GM19035 (cell line): ENCODE measurements at regions not wholly inside any gene's neighbourhood (a gene's known extent, or its start where the extent isn't known, plus 50 kb on each side); places are given as distances from the start of the nearest gene placed in this dataset.

Experiments
- ATAC-seq: cut with Tn5 transposase; IDR thresholded peaks from one replicate; pipeline ENCODE4 v1.9.1; 2021; ENCODE audit not compliant: unreplicated experiment

DNA sequence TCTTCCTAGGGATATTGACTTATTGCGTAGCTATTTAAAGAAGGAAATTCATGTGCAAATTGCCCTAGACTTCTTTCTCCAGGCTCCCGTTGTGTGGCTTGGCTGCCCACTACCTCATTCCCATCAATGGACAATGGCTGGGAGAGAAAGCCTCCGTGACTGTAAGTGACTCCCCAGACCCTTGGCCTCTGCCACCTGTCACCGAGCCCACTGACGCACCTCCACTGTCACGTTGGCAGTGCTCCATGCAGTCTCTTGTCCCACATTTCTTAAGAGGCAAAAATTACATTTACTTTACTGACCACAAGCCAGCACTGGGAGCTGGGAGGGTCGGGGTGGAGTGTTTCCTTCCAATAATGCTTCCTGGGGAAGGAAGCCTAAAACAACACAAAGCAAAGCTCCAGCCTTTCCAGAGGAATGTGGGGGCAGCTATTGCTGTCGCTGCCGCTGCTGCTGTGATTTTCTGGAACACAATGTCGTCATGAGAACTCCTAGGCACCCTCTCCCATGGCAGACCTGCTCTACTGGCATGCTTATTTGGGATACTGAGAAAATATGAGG, 89.7 kb upstream of the STEAP1B start:
- no peak for ATAC-seq

DNA sequence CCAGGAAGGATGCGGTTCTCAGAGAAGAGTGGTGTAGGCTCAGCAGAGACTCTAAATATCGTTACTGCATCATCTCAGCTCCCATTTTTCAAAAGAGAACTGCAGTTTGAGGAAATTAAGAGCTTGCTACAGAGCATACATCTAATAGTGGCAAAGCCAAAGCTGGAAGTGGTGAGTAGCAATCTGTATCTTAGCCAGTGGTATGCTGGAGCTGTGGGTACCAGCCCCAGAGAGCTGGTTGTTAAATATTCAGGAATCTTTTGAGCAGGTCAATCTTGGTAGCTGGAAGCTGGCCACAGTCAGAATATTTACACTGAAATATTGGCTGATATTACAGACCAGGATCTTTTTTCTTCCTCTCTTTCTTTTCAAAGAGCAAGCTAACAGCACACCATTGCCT, 88.4 kb upstream of the STEAP1B start:
- ATAC-seq, result no peak

DNA sequence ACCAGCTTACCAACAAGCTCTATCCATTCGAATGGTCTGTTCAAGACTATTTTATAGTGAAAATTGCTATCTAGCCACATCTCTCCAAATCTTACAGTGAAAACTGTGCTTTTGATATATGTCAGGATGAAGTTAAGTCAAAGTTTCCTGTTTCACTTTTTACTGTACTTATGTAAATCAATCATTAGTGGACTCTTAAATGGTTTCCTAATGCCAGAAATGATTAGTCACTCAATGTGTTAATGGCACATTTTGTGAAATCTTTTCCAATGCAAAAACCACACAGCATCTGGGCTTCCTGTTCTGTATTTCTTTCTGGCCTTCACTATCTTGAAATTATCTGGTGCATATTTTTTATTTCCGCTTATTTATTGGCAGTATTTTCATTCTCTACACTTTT, 87.3 kb upstream of the STEAP1B start:
- ATAC-seq, result no peak

DNA sequence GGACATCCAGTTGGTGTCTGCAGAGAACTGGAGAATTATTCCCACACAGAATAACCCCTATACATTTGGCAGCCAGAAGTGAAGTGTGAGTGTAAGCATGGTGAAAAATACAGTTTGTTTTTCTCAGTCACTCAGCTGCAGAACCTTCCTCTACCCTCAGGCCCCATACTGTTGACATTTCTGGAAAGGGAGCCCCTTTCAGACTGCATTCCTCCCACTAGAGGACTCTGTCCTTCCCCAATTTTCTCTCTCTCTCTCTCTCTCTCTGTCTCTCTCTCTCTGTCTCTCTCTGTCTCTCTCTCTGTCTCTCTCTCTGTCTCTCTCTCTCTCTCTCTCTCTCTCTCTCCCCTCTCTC, 86.8 kb upstream of the STEAP1B start:
- no peak for ATAC-seq

DNA sequence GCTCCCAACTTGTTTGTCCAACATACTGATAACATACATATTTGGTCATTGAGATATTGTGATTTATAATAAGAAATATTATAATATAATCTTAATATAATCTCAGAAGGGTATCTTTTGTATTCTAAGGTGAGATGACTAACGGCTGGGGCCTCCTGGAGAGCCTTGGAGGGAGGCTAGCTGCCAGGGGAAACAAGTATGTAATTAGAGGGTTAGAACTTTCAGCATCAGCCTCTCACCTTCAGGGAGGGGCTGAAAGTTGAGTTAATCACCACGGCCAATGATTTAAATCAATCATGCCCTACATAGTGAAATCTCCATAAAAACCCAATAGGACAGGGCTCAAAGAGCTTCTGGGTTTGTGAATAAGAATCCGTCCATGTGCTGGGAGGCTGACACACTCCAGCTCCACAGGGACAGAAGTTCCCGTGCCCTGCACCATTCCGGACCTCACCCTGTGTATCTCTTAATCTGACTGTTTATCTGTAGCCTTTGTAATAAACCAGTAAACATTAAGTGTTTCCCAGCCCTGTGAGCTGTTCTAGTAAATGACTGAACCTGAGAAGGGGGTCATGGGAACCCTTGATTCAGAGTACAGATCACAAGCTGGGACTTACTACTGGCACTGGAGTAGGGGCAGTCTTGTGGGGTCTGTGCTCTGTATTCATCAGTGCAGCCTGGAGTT, 86.3 kb upstream of the STEAP1B start:
- ATAC-seq, result no peak

DNA sequence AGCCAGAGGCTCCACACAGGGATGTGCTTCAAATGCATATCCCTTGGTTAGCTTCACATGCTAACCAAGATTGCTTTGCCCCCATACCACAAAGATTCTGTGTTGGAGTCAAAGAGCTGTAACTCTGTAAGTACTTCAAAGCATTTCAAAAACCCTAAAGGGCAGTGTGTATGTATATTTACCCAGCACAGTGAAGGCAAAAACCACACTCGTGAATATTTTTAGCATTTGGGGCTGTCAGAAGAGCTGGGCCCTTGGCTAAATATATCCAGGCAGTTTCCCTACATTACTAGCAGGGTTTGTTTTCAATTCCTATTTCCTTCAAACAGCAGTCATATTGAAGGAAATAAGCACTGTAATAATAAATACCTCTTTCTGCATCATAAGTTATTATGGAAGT, 84.2 kb upstream of the STEAP1B start:
- peak; percentile 58 for ATAC-seq

DNA sequence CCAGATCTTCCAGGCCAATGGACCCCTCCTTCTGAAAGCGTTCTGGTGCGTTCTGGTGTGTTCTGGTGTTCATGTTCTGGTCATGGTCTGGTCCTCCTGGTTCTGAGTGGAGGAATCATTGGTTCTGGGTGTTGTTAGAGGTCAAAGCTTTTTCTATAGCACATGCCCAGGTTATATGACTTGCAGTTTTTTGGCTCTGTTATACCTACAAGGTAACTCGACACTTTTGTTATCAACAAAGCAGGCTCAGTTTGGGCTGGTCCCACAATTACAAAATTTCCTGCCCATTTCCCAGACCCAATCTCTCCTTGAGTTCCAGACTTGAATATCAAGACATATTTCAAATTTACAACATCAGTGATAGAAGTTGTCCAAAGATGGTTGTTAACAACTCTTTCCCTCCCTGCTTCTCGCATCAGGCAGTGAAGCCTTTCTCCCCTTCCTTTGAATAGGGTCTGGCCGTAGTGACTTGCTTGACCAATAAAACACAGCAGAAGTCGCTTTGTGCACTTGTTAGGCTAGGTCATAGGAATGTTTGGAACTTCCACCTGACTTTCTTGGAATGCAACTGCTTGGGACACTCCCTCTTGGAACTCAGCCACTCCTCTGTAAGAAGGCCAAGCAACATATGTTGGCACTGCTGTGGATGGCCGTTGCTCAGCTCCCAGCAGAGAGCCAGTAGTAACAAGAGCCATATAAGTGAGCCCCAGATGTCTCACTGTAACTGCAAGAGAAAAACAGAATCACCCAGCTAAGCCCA, 83.1 kb upstream of the STEAP1B start:
- ATAC-seq, result no peak

DNA sequence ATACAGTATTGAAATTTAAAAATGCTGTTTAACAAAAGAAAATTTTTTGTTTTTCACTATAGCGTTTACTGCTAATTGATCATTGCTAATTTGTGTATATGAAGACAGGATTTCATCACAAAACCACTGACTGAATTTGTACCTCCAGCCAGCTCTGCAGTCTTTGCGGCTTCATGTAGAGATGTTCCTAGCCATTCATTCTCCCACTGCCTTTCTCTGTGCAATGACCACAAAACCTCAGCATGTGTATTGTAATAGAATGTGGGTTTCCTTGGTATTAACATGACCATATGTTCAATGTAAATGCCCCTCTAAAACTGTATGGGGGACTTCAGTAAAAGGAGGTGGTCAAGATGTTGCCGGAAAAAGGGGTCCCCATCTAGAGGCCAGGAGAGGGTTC, 81.1 kb upstream of the STEAP1B start:
- no peak for ATAC-seq

DNA sequence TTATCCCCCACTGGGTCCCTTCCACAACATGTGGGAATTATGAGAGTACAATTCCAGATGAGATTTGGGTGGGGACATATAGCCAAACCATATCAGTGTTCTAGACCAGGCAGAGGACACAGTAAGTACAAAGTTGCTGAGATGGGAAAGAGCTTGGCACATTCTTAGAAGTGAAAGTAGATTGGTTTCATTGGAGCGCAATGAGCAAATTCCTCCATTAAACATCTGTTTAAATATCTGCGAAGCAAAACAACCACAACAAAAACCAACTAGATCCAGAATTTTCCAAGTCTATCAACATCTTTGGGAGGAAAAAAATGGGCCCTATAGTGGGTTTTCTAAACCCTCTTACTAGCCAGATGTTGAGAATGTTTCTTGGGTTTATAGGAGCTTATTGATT, 80.0 kb upstream of the STEAP1B start:
- no peak for ATAC-seq

DNA sequence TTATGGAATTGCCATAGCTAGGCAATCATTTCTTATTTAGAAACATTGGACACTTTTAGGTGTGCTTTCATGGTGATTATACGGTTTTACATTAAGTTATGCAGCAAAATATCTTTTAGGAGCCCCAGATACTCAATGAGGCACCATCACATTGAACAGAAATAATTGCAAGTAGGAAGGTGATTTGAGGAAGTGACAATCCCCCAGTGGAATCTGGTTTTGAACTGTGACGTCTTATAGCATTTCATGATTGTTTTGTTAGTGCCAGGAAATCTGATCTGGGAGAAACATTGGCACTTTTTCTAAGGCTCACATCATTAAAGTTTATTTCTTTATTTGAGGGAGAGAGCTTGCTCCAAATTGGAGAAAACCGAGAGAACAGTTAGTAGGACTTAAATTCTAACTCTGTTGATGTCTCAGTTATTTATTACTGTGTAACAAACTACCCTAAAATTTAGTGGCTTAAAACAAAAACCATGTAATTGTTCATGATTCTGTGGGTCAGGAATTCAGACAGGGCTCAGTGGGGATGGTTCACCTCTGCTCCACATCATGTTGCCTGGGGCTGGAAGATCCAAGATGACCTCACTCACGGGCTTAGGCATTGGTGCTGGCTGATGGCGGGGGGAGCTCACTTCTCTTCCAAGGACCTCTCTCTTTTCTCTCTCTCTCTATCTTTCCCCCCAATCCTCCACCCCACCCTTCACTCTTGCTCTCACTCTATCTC, 78.2 kb upstream of the STEAP1B start:
- ATAC-seq, result no peak

DNA sequence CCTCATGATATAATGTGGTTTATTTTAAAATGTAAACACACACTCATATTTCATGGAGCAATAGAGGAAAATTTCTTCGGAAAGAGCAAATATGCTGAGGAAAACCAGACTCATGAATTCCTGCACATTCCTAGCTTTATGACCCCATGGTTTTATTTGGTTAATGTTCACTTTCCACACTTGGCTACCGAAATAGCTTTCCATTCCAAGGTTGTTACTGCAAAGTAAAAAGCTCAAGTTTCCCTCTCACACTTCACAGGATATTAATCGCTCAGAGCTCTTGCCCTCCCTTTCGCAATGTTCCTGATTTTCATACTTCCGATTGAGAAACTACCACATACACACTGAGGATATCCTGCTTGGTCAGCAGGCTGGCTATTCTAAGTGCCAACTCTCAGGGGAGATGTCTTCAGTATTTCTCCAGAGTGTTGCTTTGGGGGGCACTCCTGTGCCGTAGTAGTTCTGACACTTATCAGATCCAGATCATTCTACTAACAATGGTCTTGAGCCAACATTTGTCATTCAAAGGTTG, 77.5 kb upstream of the STEAP1B start:
- no peak for ATAC-seq

DNA sequence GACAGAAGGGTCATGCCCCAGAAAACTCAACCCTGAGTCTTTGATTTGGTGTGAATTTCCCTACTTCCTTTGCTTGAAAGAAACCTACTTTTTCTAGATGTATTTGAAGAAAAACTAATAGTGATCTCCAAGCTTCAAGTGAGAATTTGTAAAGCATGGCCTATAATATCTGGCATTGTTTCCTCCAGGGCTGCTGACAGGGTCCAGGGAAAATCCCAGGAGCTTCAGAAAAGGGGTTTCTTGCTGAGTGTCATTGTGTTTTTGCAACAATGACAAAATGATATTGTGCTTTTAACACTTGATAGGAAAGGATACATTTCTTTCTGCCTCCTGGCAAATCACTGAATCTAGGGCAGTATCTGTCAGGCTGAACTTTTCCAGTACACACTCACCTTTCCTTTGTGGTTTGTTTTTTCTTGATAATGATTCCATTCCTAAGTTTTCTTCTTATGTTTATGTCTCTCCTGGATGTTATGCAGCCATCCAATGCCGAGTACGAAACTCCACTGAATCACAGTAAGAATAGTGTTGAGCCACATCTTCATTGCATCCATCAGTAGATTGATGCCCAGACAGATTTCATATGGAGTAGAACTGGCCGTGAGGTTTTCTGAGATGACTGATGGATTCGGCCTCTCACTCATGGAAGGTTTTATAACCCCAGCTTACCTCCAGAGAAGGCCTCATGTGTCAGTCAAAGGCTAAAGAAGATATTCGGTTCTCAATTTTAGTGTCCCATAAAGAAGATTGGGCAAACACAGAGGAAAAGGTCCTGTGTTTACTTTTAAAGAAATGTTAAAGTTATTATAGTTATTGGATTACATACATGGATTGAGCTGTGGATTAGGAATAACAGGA, 76.9 kb upstream of the STEAP1B start:
- ATAC-seq, result no peak

DNA sequence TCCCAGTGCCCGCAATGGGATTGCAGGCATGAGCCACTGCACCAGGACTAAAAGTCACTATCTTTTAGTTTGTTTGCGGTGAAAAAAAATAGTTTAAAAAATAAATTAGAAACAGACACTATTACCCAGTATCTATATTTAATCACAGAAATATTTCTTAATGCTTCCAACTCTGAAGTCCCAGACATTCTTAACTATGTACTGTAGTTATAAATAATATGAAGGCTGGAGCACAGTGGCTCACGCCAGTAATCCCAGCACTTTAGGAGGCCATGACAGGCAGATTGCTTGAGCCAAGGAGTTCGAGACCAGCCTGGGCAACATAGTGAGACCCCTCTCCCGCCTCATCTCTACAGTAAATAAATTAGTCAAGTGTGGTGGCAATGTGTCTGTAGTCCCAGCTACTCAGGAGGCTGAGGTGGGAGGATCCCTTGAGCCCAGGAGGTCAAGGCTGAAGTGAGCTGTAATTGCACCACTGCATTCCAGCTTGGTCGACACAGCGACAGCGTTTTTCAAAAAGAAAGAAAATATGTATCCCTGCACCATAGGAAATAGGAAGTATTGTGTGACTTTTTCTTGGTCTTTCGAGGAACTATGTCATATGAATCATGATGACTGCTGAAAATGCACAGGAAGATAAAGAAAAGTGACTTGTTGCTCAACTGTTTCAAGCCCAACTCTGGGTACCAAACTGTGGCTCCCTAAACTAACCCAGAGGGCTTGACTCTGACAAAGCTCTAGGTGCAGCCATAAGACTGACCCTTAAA, 74.9 kb upstream of the STEAP1B start:
- no peak for ATAC-seq

DNA sequence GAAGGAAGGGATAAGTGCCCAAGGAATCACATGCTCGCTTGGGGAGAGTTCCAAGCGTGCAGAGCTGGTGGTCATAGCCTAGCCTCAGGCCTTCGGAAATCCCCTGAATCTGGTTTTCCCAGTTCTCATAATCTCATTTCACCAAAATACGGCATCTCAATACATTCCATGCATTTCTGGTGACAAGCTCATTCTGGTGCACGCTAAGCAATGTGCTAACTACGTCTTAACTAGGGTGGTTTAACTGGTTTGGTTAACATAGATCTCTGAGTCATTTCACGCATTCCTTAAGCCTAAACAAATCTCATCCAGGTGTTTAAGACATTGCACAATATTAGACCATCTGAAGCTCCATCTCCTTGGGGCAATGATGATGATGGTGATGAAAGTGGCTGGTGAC, 72.9 kb upstream of the STEAP1B start:
- ATAC-seq, result no peak

DNA sequence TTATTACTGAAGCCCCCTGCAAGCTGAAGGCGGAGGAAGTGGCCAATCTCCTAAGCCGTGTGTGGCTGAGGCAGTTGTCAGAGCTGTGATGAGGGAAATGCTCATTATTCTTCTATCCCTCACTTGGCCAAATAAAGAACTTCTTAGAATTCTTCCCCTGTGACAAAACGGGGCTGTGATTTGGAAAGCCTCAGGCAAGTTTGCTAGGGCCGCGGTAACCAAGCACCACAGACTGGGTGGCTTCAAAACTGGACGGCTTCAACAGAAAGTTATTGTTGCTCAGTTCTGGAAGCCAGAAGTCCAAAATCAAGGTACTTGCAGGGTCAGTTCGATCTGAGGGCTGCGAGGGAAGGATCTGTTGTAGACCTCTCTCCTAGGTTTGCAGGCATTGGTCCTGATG, 72.3 kb upstream of the STEAP1B start:
- no peak for ATAC-seq

DNA sequence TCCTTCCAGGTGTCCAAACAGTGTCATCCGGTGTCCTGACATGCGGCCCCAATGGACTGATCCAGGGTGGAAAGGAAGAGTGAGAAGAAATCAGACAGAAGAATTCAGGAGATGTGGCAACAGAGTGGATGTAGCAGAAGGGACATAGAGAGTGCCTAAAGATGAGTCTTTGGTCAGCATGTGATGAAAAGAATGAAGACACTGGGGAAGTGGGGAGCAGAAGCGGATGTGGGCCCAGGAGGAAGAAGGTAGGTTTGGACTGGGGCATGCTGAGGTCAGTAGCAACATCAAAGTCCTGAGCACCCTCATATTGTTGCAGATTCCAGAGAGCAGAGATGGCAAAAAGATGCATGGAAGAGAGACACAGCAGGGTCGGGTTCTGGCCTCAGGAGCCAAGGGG, 71.8 kb upstream of the STEAP1B start:
- ATAC-seq, result no peak

DNA sequence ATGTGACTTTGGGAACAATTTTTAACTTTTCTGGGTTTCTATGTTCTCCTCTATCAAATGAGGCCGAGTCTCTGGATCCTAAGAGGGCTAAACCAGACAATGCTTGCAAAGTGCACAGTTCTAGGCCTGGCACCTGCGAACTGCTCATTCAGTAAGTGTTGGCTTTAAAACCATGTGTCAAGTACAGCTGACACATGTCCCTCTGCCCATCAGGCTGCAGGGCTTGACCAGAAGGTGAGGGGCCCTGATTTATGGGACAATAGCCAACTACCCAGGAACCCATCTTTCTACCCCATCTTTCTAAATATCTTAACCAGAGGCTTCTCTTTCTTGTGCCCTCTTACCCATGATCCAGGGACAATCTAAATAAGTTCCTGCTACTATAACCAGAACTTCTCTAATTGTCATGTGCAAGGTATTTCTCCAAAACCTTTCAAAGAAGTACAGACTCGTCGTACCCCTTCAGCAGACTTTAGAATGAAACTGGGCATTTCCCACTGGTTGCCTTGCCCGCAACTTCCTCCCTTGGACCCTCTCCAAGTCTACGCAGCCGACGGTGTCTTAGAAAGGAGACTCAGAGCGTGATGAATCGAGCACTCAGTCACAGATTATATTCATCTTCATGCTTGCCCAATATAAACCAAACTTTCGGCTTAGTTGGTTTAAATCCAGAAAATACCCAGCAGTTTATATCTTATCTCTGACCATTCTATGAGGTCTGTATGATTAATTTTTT, 69.8 kb upstream of the STEAP1B start:
- no peak for ATAC-seq

DNA sequence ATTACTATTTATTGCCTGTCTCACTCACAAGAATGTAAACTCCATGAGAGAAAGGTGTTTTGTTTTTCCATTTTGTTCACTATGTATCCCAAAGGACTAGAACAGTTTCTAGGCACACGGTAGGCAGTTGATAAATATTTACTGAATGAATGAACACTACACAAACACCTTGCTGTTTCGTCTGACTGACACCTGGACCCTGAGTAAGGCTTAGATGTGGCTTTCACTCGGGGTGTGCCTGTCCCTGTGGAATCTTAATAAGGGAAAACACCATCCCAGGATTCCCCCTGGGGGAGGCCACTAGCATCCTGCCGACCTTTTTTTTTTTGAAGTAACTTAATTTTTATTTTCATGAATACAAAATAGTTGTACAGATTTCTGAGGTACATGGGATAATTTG, 66.6 kb upstream of the STEAP1B start:
- ATAC-seq, result no peak

DNA sequence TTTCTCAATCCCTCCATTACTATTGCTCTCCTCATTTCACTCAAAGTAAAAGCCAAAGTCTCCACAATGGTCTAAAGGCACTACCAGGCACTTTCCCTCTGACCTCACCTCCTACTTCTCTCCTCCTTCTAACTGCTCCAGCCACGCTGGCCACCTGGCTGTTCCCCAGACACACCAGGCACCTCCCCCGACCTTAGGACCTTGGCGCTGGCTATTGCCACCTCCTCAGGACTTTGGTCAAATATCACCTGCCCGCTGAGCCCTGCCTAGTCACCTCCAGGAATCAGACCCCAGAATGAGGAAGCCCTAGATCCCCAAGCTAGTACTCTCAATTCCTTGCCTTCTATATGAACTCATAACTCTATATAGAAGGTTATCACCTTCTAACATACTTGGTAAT, 66.2 kb upstream of the STEAP1B start:
- no peak for ATAC-seq
